Caco-2 (cell line): ENCODE measurements at regions not wholly inside any gene's neighbourhood (a gene's known extent, or its start where the extent isn't known, plus 50 kb on each side); places are given as distances from the start of the nearest gene placed in this dataset.

Experiments
- BruUV-seq: library from RNA; stranded (reverse); fragments of 400-500 nt; replicated peaks from 2 replicates; lab custom pipeline; 2021; lab: Mats Ljungman, UMichigan
- CTCF ChIA-PET: fragments of 300-600 bp; sonication (Branson Sonifier 250); formaldehyde crosslinking; loops from one replicate; lab custom pipeline; 2022; ENCODE audit warnings: antibody characterized with exemption; lab: Charles Lee
- POLR2A ChIA-PET: fragments of 300-600 bp; sonication (Branson Sonifier 250); formaldehyde crosslinking; loops from one replicate; lab custom pipeline; 2022; ENCODE audit warnings: antibody characterized with exemption; lab: Charles Lee
- DNase-seq, 2 experiments: peaks; one replicate each; pipeline versions ENCODE4 v3.0.0 to v3.0.0-alpha.2; 2020 to 2022
- H3K27me3 ChIP-seq: replicated peaks from 2 replicates; pipeline ENCODE4 v1.6.0; 2011; ENCODE audit warnings: low read length; ENCODE audit not compliant: control insufficient read depth, insufficient read depth
- H3K36me3 ChIP-seq: 2 replicates; pipeline ENCODE4 v1.5.1; 2011; ENCODE audit warnings: low read length; ENCODE audit not compliant: control insufficient read depth, insufficient read depth
- H3K4me1 ChIP-seq: fragments of 250-450 bp; sonication (Bioruptor Pico); 2 replicates; pipeline ENCODE4 v1.5.1; 2020; ENCODE audit warnings: mild to moderate bottlenecking
- H3K4me3 ChIP-seq: 2 replicates; pipeline ENCODE4 v1.5.1; 2011; ENCODE audit warnings: low read depth, mild to moderate bottlenecking, control low read depth, low read length
- H3K9me3 ChIP-seq: fragments of 250-450 bp; sonication (Bioruptor Pico); 2 replicates; pipeline ENCODE4 v1.5.1; 2020; ENCODE audit warnings: mild to moderate bottlenecking, moderate library complexity
- H3K27ac Mint-ChIP-seq: one replicate; pipeline ENCODE4 v1.8.0; 2022; ENCODE audit warnings: mixed read lengths; ENCODE audit not compliant: unreplicated experiment
- H3K27me3 Mint-ChIP-seq: one replicate; pipeline ENCODE4 v1.8.0; 2022; ENCODE audit warnings: mixed read lengths; ENCODE audit not compliant: insufficient read depth, unreplicated experiment
- H3K36me3 Mint-ChIP-seq: one replicate; pipeline ENCODE4 v1.8.0; 2022; ENCODE audit warnings: mild to moderate bottlenecking, mixed read lengths; ENCODE audit not compliant: insufficient read depth, unreplicated experiment
- H3K4me1 Mint-ChIP-seq: one replicate; pipeline ENCODE4 v1.8.0; 2022; ENCODE audit warnings: low read depth, mixed read lengths; ENCODE audit not compliant: unreplicated experiment
- H3K4me3 Mint-ChIP-seq: one replicate; pipeline ENCODE4 v1.8.0; 2022; ENCODE audit warnings: mild to moderate bottlenecking, moderate library complexity, mixed read lengths; ENCODE audit not compliant: unreplicated experiment
- H3K9me3 Mint-ChIP-seq: one replicate; pipeline ENCODE4 v1.8.0; 2022; ENCODE audit warnings: mixed read lengths; ENCODE audit not compliant: unreplicated experiment
- intact Hi-C: fragments of 100-400 bp; cut with micrococcal nuclease; formaldehyde crosslinking; loops from one replicate; pipeline ENCODE4 v1.10.0; 2022; ENCODE audit not compliant: unreplicated experiment
- TF ChIP-seq, protein P1 (sequence below), 2 experiments: fragments of 200-600 bp in 1 of 2; IDR thresholded peaks; 1 replicate in 1 of 2; 2 replicates in 1 of 2; pipeline versions ENCODE4 v1.5.1 to v1.8.0; 2011 to 2022; ENCODE audit warnings: antibody characterized with exemption in 1 of 2, control low read depth in 1 of 2, inconsistent platforms in 1 of 2, low read depth in 1 of 2, low read length in 1 of 2, mild to moderate bottlenecking in 1 of 2, moderate library complexity in 1 of 2; ENCODE audit not compliant: insufficient read depth in 1 of 2, severe bottlenecking in 1 of 2, unreplicated experiment in 1 of 2

DNA sequence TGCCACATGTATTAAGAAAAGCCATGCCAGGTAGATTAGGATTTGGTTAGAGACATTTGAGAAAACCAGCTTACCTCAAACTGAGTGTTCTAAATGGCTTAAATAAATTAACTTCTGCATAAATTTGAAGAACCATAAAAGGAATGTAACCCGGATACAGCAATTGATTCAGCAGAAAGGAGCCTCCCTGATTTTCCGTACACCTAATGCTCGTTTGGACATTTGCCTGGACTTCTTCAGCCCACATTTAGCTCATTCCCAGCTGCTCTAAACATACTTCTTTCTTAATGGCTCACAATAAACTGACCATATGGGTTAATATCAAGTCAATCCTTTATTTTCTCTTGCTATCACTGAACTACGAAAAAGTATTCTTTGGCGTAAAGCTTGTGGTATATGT lies 392.4 kb downstream of the ZNF516 start:
- BruUV-seq, result no TSS peak
- Histone ChIP-seq H3K36me3 (no peaks in the 10 kb centered on the region), H3K4me1 (no peaks in the 10 kb centered on the region), H3K27me3 (no peaks in the 10 kb centered on the region), H3K4me3 (no peak overlapping the region), H3K9me3 (no peaks in the 10 kb centered on the region)
- TF ChIP-seq, protein P1, sequence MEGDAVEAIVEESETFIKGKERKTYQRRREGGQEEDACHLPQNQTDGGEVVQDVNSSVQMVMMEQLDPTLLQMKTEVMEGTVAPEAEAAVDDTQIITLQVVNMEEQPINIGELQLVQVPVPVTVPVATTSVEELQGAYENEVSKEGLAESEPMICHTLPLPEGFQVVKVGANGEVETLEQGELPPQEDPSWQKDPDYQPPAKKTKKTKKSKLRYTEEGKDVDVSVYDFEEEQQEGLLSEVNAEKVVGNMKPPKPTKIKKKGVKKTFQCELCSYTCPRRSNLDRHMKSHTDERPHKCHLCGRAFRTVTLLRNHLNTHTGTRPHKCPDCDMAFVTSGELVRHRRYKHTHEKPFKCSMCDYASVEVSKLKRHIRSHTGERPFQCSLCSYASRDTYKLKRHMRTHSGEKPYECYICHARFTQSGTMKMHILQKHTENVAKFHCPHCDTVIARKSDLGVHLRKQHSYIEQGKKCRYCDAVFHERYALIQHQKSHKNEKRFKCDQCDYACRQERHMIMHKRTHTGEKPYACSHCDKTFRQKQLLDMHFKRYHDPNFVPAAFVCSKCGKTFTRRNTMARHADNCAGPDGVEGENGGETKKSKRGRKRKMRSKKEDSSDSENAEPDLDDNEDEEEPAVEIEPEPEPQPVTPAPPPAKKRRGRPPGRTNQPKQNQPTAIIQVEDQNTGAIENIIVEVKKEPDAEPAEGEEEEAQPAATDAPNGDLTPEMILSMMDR (IDR thresholded peaks at IDR 0.05; ENCODE audit: insufficient read depth in 1 of 2, low read depth in 1 of 2, low read length in 1 of 2, severe bottlenecking in 1 of 2, unreplicated experiment in 1 of 2), result no peak
- Mint-ChIP-seq H3K27me3 (peaks cover 3% of the 10 kb centered on the region), H3K4me1 (no peaks in the 10 kb centered on the region), H3K9me3 (no peaks in the 10 kb centered on the region), H3K4me3 (no peak overlapping the region), H3K27ac (no peak overlapping the region), H3K36me3 (no peaks in the 10 kb centered on the region)
- POLR2A ChIA-PET, result no interaction called here
- intact Hi-C loops, result no loop called here
- DNase-seq, result no peak
- CTCF ChIA-PET, result no interaction called here

DNA sequence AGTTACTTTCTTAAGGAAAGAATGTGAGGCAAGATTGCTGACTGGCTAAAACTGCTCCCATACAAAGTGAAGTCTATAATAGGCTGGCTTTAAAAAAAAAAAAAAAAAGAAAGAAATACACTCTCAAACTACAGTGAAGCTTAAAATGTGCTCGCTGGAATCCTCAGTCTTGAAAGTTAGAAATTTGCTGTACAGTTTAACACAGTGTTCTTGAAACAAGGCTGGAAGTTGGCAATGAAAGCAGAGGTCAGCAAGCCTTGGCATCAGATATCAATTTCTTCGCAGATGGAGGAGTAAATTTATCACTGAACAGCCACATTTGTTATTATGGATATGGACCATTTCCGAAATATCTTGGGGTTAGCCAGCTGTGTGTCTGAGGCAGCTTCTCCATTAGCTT lies 392.9 kb downstream of the ZNF516 start:
- Mint-ChIP-seq H3K4me1 (no peaks in the 10 kb centered on the region), H3K36me3 (no peaks in the 10 kb centered on the region), H3K4me3 (no peak overlapping the region), H3K27ac (no peak overlapping the region), H3K9me3 (no peaks in the 10 kb centered on the region), H3K27me3 (peaks cover 3% of the 10 kb centered on the region)
- no peaks in the 10 kb centered on the region for H3K9me3 ChIP-seq
- no TSS peak for BruUV-seq
- POLR2A ChIA-PET, result no interaction called here
- CTCF ChIA-PET, result no interaction called here
- no peaks in the 10 kb centered on the region for H3K36me3 ChIP-seq
- intact Hi-C loops, result no loop called here
- H3K4me1 ChIP-seq, result no peaks in the 10 kb centered on the region
- H3K27me3 ChIP-seq, result no peaks in the 10 kb centered on the region
- H3K4me3 ChIP-seq, result no peak overlapping the region
- no peak for DNase-seq
- TF ChIP-seq, protein P1 (IDR thresholded peaks at IDR 0.05; ENCODE audit: insufficient read depth in 1 of 2, low read depth in 1 of 2, low read length in 1 of 2, severe bottlenecking in 1 of 2, unreplicated experiment in 1 of 2), result no peak

DNA sequence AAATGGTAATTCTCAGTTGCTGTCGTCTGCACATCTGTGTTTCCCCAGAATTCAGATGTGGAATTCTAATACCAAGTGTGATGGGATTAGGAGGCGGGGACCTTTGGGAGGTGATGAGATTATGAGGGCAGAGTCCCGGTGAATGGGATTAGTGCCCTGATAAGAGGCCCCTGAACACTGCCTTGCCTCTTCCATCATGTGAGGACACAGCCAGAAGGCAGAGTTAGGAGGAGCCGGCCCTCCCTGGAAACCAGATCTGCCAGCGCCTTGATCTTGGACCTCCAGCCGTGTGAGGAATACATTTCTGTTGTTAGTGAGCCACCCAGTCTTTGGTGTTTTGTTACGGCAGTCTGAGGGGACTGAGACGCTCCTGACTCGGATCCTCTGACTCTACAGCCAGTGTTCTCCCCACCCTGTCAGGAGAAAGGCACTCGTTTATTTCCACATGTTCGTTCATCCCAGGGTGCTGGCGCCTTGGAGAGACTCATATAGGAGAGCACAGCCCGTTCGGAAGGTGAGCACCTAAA lies 395.0 kb downstream of the ZNF516 start:
- Histone ChIP-seq H3K27me3 (no peaks in the 10 kb centered on the region), H3K4me1 (no peaks in the 10 kb centered on the region), H3K4me3 (no peak overlapping the region), H3K36me3 (no peaks in the 10 kb centered on the region), H3K9me3 (no peaks in the 10 kb centered on the region)
- Mint-ChIP-seq H3K36me3 (no peaks in the 10 kb centered on the region), H3K9me3 (peaks cover 6% of the 10 kb centered on the region), H3K27ac (no peak overlapping the region), H3K4me3 (no peak overlapping the region), H3K27me3 (peaks cover 3% of the 10 kb centered on the region), H3K4me1 (no peaks in the 10 kb centered on the region)
- CTCF ChIA-PET, result no interaction called here
- intact Hi-C loops, result loop anchor here (1.0 kb wide), 1 partner anchor 8 kb away; no protein-coding TSS in a partner anchor
- TF ChIP-seq, protein P1 (IDR thresholded peaks at IDR 0.05; ENCODE audit: insufficient read depth in 1 of 2, low read depth in 1 of 2, low read length in 1 of 2, severe bottlenecking in 1 of 2, unreplicated experiment in 1 of 2), result no peak
- POLR2A ChIA-PET, result no interaction called here
- BruUV-seq, result no TSS peak
- no peak for DNase-seq
